Stomach (tissue), 8 donors: ENCODE measurements at regions not wholly inside any gene's neighbourhood (a gene's known extent, or its start where the extent isn't known, plus 50 kb on each side); places are given as distances from the start of the nearest gene placed in this dataset.

Experiments used
- DNase-seq, 2 donors: peaks; one replicate each; pipeline versions ENCODE4 v3.0.0 to v3.0.0-alpha.2; 2013 to 2019
- H3K27ac ChIP-seq, 5 donors: fragments of 200-600 bp in 4 of 5; sonication (generic) in 4 of 5; one replicate each; pipeline ENCODE4 v1.5.1; 2013 to 2019; ENCODE audit warnings: mild to moderate bottlenecking in 1 of 5, moderate library complexity in 1 of 5
- H3K27me3 ChIP-seq, 3 donors: fragments of 200-600 bp; sonication (generic); one replicate each; pipeline ENCODE4 v1.5.1; 2017 to 2019; ENCODE audit warnings: mixed run types in 1 of 3
- H3K36me3 ChIP-seq, 4 donors: fragments of 200-600 bp; sonication (generic); 1 replicate in 3 of 4; 2 replicates in 1 of 4; pipeline ENCODE4 v1.5.1; 2016 to 2019
- H3K4me1 ChIP-seq, 4 donors: fragments of 200-600 bp; sonication (generic); one replicate each; pipeline ENCODE4 v1.5.1; 2016 to 2019
- H3K4me3 ChIP-seq, 4 donors: fragments of 200-600 bp; sonication (generic) in 3 of 4; one replicate each; pipeline ENCODE4 v1.5.1; 2016 to 2019; ENCODE audit warnings: mild to moderate bottlenecking in 1 of 4
- H3K9me3 ChIP-seq, 4 donors: fragments of 200-600 bp; sonication (generic); one replicate each; pipeline ENCODE4 v1.5.1; 2016 to 2019
- CTCF ChIP-seq, 7 experiments: fragments of 450-650 bp in 4 of 7; fragments of 200-600 bp in 3 of 7; sonication (generic) in 3 of 7; IDR thresholded peaks; one replicate each; pipeline ENCODE4 v1.5.1; 2016 to 2019; ENCODE audit warnings: antibody characterized with exemption in 7 of 7, control low read depth in 2 of 7, mild to moderate bottlenecking in 1 of 7
- EP300 ChIP-seq: sonication (generic); formaldehyde crosslinking; IDR thresholded peaks from one replicate; pipeline ENCODE4 v1.6.1; 2017; ENCODE audit warnings: antibody characterized with exemption
- POLR2A ChIP-seq, 4 donors: fragments of 450-650 bp; IDR thresholded peaks; one replicate each; pipeline ENCODE4 v1.6.1; 2016; ENCODE audit warnings: antibody characterized with exemption in 4 of 4, control low read depth in 2 of 4, mild to moderate bottlenecking in 1 of 4, moderate library complexity in 1 of 4
- POLR2AphosphoS5 ChIP-seq, 3 donors: sonication (generic); formaldehyde crosslinking; IDR thresholded peaks; one replicate each; pipeline ENCODE4 v1.6.1; 2016; ENCODE audit warnings: antibody characterized with exemption in 3 of 3
- WGBS, 5 donors: extraction: QIAGEN DNeasy Blood & Tissue Kit in 3 of 5; methylation state at CpG; one replicate each; pipeline versions ENCODE4 v1.1.5 to v1.1.7; 2013 to 2018; 5-methylcytosine and 5-hydroxymethylcytosine counted together
- intact Hi-C: fragments of 100-400 bp; cut with DNase I; formaldehyde crosslinking; loops from one replicate; pipeline ENCODE4 v1.15.1; 2023; ENCODE audit warnings: low total_unique reads
- donor health status: healthy with polysubstance abuse.
- donor health status: Bipolar disorder and iron deficiency.
- donor health status: healthy.

DNA sequence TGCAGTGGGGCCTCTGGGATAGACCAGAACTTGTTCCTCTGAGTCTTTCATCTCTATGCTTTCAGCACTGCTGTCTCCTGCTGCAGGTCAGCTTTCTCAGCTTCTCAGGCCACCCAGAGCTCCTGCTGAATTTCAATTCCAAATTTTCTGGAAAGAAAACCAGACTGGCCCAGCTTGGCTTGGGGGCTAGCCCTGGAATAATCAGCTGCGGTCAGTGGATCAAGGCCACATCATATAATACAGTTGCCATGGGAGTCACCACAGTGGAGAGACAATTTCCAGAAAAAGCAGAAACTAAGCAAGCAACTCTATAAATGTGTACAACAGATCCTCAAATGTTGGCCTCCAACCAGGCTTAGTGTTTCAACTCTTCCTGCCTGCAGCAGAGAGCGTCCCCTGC lies 91.1 kb upstream of the SLC24A5 start:
- no peaks in the 10 kb centered on the region for H3K4me1 ChIP-seq
- no peak overlapping the region for H3K27ac ChIP-seq
- intact Hi-C loops, result no loop called here
- peaks cover 0 to 4% (median 0%) of the 10 kb centered on the region in 3 donors for H3K27me3 ChIP-seq
- H3K9me3 ChIP-seq, result no peaks in the 10 kb centered on the region
- TF ChIP-seq CTCF (IDR thresholded peaks at IDR 0.05) (no peak), POLR2A (IDR thresholded peaks at IDR 0.05) (no peak), POLR2AphosphoS5 (IDR thresholded peaks at IDR 0.05) (no peak)
- no peak overlapping the region for H3K4me3 ChIP-seq
- no peak for DNase-seq
- H3K36me3 ChIP-seq, result no peaks in the 10 kb centered on the region
- WGBS, 5 donors, result 75 to 100% (median 90%) methylated on average over 2 of the region's 2 CpGs

- Histone ChIP-seq H3K27ac (no peak overlapping the region), H3K36me3 (no peaks in the 10 kb centered on the region), H3K4me1 (no peaks in the 10 kb centered on the region), H3K4me3 (no peak overlapping the region), H3K9me3 (no peaks in the 10 kb centered on the region), H3K27me3 (peaks cover 0 to 4% (median 0%) of the 10 kb centered on the region in 3 donors)
- WGBS, 5 donors, result 46 to 61% (median 55%) methylated on average over 1 of the region's 1 CpG
- intact Hi-C loops, result no loop called here
- TF ChIP-seq POLR2A (IDR thresholded peaks at IDR 0.05) (no peak), CTCF (IDR thresholded peaks at IDR 0.05) (no peak), POLR2AphosphoS5 (IDR thresholded peaks at IDR 0.05) (no peak), EP300 (no peak)
- DNase-seq, result no peak
Observed at GRCh38 chr15:48031466-48031865, 89.3 kb upstream of the SLC24A5 start.

DNA sequence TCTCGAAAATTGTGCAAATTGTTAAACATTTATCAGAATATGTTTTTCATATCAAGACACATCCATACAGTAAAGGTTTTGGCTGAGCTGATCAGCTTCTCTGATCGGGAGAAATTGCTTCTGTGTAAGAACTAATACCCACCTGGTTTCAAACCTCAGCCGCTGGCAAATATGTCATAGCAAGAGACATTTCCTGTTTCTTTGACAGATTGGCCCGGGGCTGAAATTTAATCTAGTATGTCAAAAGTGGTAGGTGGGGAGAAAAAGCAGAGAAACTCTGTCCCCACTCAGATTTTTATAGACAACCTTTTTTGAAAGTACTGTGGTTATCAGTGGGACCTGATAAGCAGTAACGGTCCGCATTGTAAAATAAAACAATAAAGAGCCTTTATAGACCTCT lies 88.8 kb upstream of the SLC24A5 start:
- DNase-seq, result no peak
- Histone ChIP-seq H3K27me3 (peaks cover 0 to 4% (median 0%) of the 10 kb centered on the region in 3 donors), H3K36me3 (no peaks in the 10 kb centered on the region), H3K4me3 (no peak overlapping the region), H3K27ac (no peak overlapping the region), H3K4me1 (no peaks in the 10 kb centered on the region), H3K9me3 (no peaks in the 10 kb centered on the region)
- intact Hi-C loops, result no loop called here
- WGBS, 5 donors, result 52 to 73% (median 63%) methylated on average over 6 of the region's 6 CpGs
- no peak for TF ChIP-seq CTCF (IDR thresholded peaks at IDR 0.05)
- no peak for TF ChIP-seq POLR2AphosphoS5 (IDR thresholded peaks at IDR 0.05)
- no peak for TF ChIP-seq EP300
- no peak for TF ChIP-seq POLR2A (IDR thresholded peaks at IDR 0.05)

DNA sequence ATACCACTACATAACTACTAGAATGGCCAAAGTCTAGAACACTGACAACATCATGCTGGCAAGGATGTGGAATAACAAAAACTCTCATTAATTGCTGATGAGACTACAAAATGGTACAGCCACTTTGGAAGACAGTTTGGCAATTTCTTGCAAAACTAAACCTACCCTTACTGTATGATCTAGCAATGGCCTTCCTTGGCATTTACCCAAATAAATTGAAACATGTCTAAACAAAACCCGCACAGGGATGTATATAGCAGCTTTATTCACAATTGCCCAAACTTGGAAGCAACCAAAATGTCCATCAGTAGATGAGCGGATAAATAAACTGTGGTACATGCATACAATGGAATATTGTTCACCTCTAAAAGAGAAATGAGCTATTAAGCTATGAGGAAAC lies 87.9 kb upstream of the SLC24A5 start:
- Histone ChIP-seq H3K4me3 (no peak overlapping the region), H3K9me3 (no peaks in the 10 kb centered on the region), H3K27ac (no peak overlapping the region), H3K27me3 (peaks cover 0 to 4% (median 0%) of the 10 kb centered on the region in 3 donors), H3K36me3 (no peaks in the 10 kb centered on the region), H3K4me1 (no peaks in the 10 kb centered on the region)
- no peak for DNase-seq
- intact Hi-C loops, result no loop called here
- WGBS, 5 donors, result 88 to 92% (median 89%) methylated on average over 2 of the region's 2 CpGs
- no peak for TF ChIP-seq CTCF (IDR thresholded peaks at IDR 0.05)
- no peak for TF ChIP-seq POLR2A (IDR thresholded peaks at IDR 0.05)
- no peak for TF ChIP-seq POLR2AphosphoS5 (IDR thresholded peaks at IDR 0.05)
- no peak for TF ChIP-seq EP300
